Mesenchymal stem cell (in vitro differentiated cells and primary cell): ENCODE measurements at regions not wholly inside any gene's neighbourhood (a gene's known extent, or its start where the extent isn't known, plus 50 kb on each side); places are given as distances from the start of the nearest gene placed in this dataset.

Source experiments
- DNase-seq: peaks from one replicate; pipeline ENCODE4 v3.0.0-alpha.2; 2013
- H2AFZ ChIP-seq: one replicate; pipeline ENCODE4 v1.6.1; 2013; ENCODE audit warnings: low read depth, mild to moderate bottlenecking, control low read depth, inconsistent platforms, low read length, moderate library complexity
- H2AK5ac ChIP-seq: 2 replicates; pipeline ENCODE4 v1.6.1; 2013; ENCODE audit warnings: low read length, moderate library complexity, mild to moderate bottlenecking, inconsistent platforms; ENCODE audit not compliant: severe bottlenecking
- H2BK120ac ChIP-seq: one replicate; pipeline ENCODE4 v1.6.1; 2013; ENCODE audit warnings: low read depth, mild to moderate bottlenecking, inconsistent platforms, low read length, moderate library complexity
- H2BK12ac ChIP-seq, 2 experiments: one replicate each; pipeline ENCODE4 v1.6.1; 2013; ENCODE audit warnings: inconsistent platforms in 2 of 2, low read length in 2 of 2, mild to moderate bottlenecking in 2 of 2, moderate library complexity in 2 of 2, control low read depth in 1 of 2
- H2BK15ac ChIP-seq: one replicate; pipeline ENCODE4 v1.6.1; 2013; ENCODE audit warnings: mild to moderate bottlenecking, low read depth, inconsistent platforms; ENCODE audit not compliant: poor library complexity, severe bottlenecking
- H2BK5ac ChIP-seq: 2 replicates; pipeline ENCODE4 v1.6.1; 2013; ENCODE audit warnings: low read depth, mild to moderate bottlenecking, low read length, control low read depth, inconsistent platforms; ENCODE audit not compliant: poor library complexity, severe bottlenecking
- H3K14ac ChIP-seq, 2 experiments: one replicate each; pipeline ENCODE4 v1.6.1; 2013; ENCODE audit warnings: inconsistent platforms in 2 of 2, low read length in 2 of 2, control low read depth in 1 of 2, mild to moderate bottlenecking in 1 of 2, moderate library complexity in 1 of 2
- H3K18ac ChIP-seq, 2 experiments: one replicate each; pipeline ENCODE4 v1.6.1; 2013; ENCODE audit warnings: inconsistent platforms in 2 of 2, low read length in 2 of 2, control low read depth in 1 of 2, low read depth in 1 of 2, mild to moderate bottlenecking in 1 of 2
- H3K23ac ChIP-seq, 2 experiments: one replicate each; pipeline ENCODE4 v1.6.1; 2013; ENCODE audit warnings: inconsistent platforms in 2 of 2, low read length in 2 of 2, mild to moderate bottlenecking in 2 of 2, moderate library complexity in 2 of 2, control low read depth in 1 of 2
- H3K27ac ChIP-seq: 2 replicates; pipeline ENCODE4 v1.5.1; 2013; ENCODE audit warnings: mild to moderate bottlenecking, moderate library complexity, low read length, control low read depth, inconsistent platforms; ENCODE audit not compliant: poor library complexity, severe bottlenecking
- H3K27me3 ChIP-seq, 2 experiments: 2 replicates each; pipeline versions ENCODE4 v1.6.1 to v1.7.0; 2013; ENCODE audit warnings: low read length in 2 of 2, mild to moderate bottlenecking in 2 of 2, moderate library complexity in 2 of 2, control low read depth in 1 of 2, inconsistent platforms in 1 of 2; ENCODE audit not compliant: control insufficient read depth in 1 of 2, insufficient read depth in 1 of 2
- H3K36me3 ChIP-seq, 2 experiments: 2 replicates each; pipeline versions ENCODE4 v1.6.1 to v1.7.0; 2013; ENCODE audit warnings: low read length in 2 of 2, control low read depth in 1 of 2, inconsistent platforms in 1 of 2, low read depth in 1 of 2, mild to moderate bottlenecking in 1 of 2; ENCODE audit not compliant: insufficient read depth in 2 of 2, control insufficient read depth in 1 of 2
- H3K4ac ChIP-seq, 2 experiments: one replicate each; pipeline ENCODE4 v1.6.1; 2013; ENCODE audit warnings: inconsistent platforms in 2 of 2, low read length in 2 of 2, mild to moderate bottlenecking in 2 of 2, moderate library complexity in 2 of 2, control low read depth in 1 of 2, low read depth in 1 of 2
- H3K4me1 ChIP-seq: 2 replicates; pipeline ENCODE4 v1.6.1; 2013; ENCODE audit warnings: low read depth, low read length, control low read depth; ENCODE audit not compliant: control insufficient read depth, insufficient read depth
- H3K4me2 ChIP-seq: 2 replicates; pipeline ENCODE4 v1.6.1; 2013; ENCODE audit warnings: low read length, mild to moderate bottlenecking, inconsistent platforms; ENCODE audit not compliant: poor library complexity, severe bottlenecking
- H3K4me3 ChIP-seq, 2 experiments: 2 replicates each; pipeline versions ENCODE4 v1.5.1 to v1.7.0; 2013; ENCODE audit warnings: low read length in 2 of 2, mild to moderate bottlenecking in 2 of 2, control low read depth in 1 of 2, low read depth in 1 of 2; ENCODE audit not compliant: insufficient read depth in 1 of 2
- H3K79me1 ChIP-seq: replicated peaks from 2 replicates; pipeline ENCODE4 v1.6.1; 2013; ENCODE audit warnings: mild to moderate bottlenecking, control low read depth, low read length, inconsistent platforms; ENCODE audit not compliant: poor library complexity, severe bottlenecking
- H3K9ac ChIP-seq: 2 replicates; pipeline ENCODE4 v1.7.0; 2013; ENCODE audit warnings: mild to moderate bottlenecking, low read length, moderate library complexity
- H3K9me3 ChIP-seq: 2 replicates; pipeline ENCODE4 v1.7.0; 2013; ENCODE audit warnings: mild to moderate bottlenecking, low read length; ENCODE audit not compliant: control insufficient read depth
- H4K8ac ChIP-seq: one replicate; pipeline ENCODE4 v1.6.1; 2013; ENCODE audit warnings: inconsistent platforms, mild to moderate bottlenecking, low read length, moderate library complexity
- H4K91ac ChIP-seq: one replicate; pipeline ENCODE4 v1.6.1; 2013; ENCODE audit warnings: mild to moderate bottlenecking, low read length, inconsistent platforms
- WGBS: methylation state at CpG from one replicate; pipeline ENCODE4 v1.1.7; 2013; ENCODE audit warnings: mixed read lengths; 5-methylcytosine and 5-hydroxymethylcytosine counted together

DNA sequence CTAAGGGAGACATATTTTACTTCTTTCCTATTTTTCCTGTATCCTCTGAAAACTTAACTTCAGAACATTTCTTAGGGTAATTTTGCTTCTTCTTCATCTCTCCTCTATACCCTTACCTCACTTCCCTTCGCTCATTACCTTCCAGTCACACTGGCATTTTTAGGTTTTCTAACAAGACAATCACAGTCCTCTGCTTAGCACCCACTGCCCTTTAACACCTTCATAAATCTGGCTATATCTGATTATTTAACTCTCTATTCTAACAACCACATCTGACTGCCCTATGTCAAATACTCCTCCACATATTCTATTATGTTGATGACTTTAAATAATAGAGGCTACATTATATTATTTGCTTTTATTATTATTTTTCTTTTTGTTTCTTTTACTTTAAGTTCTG lies 1058.0 kb upstream of the CNTN5 start:
- Histone ChIP-seq H3K27me3 (no peaks in the 10 kb centered on the region), H3K9ac (no peak overlapping the region), H3K27ac (no peak overlapping the region), H3K18ac (no peak overlapping the region), H4K8ac (no peak overlapping the region), H3K4me3 (no peak overlapping the region), H4K91ac (no peak overlapping the region), H3K9me3 (no peaks in the 10 kb centered on the region), H3K4ac (no peak overlapping the region), H2BK15ac (no peak overlapping the region), H3K23ac (no peak overlapping the region), H3K4me2 (no peak overlapping the region), H3K14ac (no peak overlapping the region), H2BK5ac (no peak overlapping the region), H3K4me1 (no peaks in the 10 kb centered on the region), H2AFZ (no peak overlapping the region), H2BK120ac (no peak overlapping the region), H3K79me1 (no peaks in the 10 kb centered on the region), H3K36me3 (no peaks in the 10 kb centered on the region), H2BK12ac (no peak overlapping the region), H2AK5ac (no peak overlapping the region)
- WGBS: 100% methylated on average over 1 of the region's 1 CpG
- DNase-seq: no peak

DNA sequence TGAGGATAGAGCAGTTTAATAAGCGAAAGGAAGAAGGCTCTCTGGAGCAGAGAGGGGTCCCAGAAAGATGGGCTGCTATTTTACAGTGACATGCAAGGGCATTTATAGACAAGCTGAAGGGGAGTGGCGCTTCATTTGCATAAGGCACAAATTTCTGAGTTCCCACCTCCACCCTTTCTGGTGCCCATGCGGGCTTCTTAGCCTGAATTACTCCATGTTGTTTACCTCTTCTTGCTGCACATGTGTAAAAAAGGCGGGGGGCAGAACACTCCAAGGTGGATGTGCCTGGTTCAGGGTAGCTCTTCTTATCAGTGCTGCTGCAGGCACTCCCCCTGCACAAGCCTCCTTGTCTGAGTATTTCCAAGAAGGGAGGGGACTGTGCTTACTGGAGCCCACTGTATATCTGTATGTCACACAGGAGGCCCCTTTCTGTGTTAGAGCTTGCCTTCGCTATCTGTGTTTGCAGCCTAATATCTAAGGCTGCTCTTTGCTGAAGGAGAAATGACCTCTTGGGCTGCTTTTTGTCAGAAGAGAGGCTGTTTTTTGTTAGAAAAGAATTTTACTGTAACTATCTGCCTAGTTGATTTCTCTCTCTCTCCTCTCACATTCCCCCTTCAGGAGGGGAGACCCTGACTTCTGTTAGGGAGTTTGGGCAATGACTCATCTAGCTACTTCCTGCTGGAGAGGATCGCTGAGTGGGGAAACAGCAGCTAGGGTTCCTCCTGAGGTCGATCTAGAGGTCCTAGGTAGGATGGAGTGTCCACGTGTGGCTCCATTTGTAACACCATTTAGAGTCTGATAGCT lies 1057.0 kb upstream of the CNTN5 start:
- Histone ChIP-seq H2AK5ac (no peak overlapping the region), H3K9ac (no peak overlapping the region), H3K9me3 (no peaks in the 10 kb centered on the region), H2BK12ac (peak overlapping the region in 1 of 2 experiments; percentile 63), H3K4me2 (no peak overlapping the region), H2AFZ (peak overlapping the region; percentile 79), H2BK15ac (no peak overlapping the region), H2BK5ac (no peak overlapping the region), H3K27ac (no peak overlapping the region), H3K18ac (peak overlapping the region; percentile 43 to 57), H3K4ac (peak overlapping the region; percentile 2 to 58), H3K79me1 (no peaks in the 10 kb centered on the region), H3K23ac (no peak overlapping the region), H3K4me1 (no peaks in the 10 kb centered on the region), H3K4me3 (no peak overlapping the region), H4K91ac (no peak overlapping the region), H3K27me3 (no peaks in the 10 kb centered on the region), H3K36me3 (no peaks in the 10 kb centered on the region), H3K14ac (no peak overlapping the region), H4K8ac (peak overlapping the region; percentile 71), H2BK120ac (peak overlapping the region; percentile 55)
- peak; percentile 52 for DNase-seq
- WGBS: 71% methylated on average over 8 of the region's 8 CpGs

DNA sequence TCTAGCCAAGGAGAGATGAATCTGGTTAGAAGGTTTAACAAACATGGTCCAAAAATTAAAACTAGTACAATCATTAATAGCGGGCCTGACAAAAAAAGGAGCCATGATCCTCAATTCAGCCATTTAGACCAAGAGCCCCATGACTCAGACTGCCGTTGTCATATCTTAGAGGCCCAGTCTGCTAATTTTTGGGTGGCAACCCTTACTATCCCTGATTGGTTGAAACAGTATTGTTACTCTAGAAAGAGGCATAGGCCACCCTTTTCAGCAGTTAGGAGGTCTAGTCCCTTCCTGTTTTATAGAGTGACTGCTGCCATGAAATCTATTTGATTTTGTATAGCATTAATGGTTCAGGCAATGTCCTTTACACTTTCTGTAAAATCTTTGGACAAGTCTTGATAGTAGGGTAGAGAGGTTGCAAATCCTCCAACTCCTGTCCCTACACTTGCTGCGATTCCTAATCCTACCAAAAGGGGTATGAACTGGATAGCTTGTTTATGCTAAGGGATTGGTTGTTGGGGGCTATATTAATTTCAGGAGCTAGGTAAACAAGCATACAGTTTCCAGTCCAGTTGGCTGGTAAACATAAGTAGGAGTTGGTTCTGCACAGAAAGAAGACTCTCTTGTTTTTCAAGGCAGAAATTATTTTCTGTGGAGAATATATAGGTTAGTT lies 1056.3 kb upstream of the CNTN5 start:
- Histone ChIP-seq H2BK120ac (peak overlapping the region; percentile 55), H3K79me1 (no peaks in the 10 kb centered on the region), H3K14ac (no peak overlapping the region), H2AK5ac (no peak overlapping the region), H3K4me2 (no peak overlapping the region), H3K27ac (no peak overlapping the region), H3K9ac (no peak overlapping the region), H2BK12ac (peak overlapping the region in 1 of 2 experiments; percentile 56), H2BK15ac (no peak overlapping the region), H2BK5ac (no peak overlapping the region), H3K4ac (peak overlapping the region in 1 of 2 experiments; percentile 2), H2AFZ (no peak overlapping the region), H3K4me1 (no peaks in the 10 kb centered on the region), H4K8ac (no peak overlapping the region), H3K36me3 (no peaks in the 10 kb centered on the region), H3K23ac (no peak overlapping the region), H3K27me3 (no peaks in the 10 kb centered on the region), H3K18ac (peak overlapping the region in 1 of 2 experiments; percentile 69), H3K9me3 (no peaks in the 10 kb centered on the region), H3K4me3 (no peak overlapping the region), H4K91ac (no peak overlapping the region)
- 83% methylated on average over 3 of the region's 3 CpGs for WGBS
- DNase-seq: no peak

DNA sequence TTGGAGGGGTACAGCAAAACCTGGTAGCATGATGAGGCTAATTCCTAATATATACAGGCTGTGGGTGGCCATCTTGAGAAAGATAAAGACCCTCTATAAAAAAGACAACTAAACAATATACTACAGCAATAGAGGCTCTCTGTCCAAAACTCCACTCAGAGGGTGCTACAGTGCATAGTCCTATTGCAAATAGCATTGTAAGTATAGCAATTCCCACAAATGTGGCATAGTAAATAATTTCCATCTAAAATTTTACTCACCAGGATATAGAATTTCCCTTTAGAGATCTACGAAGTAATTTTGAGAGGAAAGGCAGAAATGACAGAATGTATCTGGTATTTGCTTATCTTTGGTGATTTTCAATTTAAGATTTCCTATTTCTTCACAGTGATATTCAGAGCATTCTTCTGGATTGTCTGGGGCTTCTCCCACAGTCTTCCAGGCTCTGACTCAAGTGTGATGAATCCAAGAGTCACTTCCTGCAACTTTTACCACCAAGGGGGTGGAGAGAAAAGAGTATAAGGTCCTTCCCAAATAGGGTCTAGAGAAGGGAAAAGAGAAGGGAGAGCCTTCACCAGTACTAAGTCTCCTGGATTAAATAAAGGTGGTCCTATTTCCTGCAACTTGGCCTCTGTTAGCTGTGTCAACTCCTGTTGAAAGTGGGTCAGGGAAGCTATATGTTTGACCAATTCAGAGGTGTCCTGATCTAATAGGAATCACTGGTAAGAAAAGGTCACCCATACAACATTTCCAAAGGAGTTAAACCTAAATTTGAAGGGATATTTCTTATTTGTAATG lies 1054.7 kb upstream of the CNTN5 start:
- peak overlapping the region; percentile 60 for H3K27ac ChIP-seq
- no peak overlapping the region for H2BK12ac ChIP-seq
- peak overlapping the region in 1 of 2 experiments; percentile 41 for H3K4me3 ChIP-seq
- no peaks in the 10 kb centered on the region for H3K79me1 ChIP-seq
- H3K23ac ChIP-seq: no peak overlapping the region
- H3K18ac ChIP-seq: peak overlapping the region in 1 of 2 experiments; percentile 49
- no peak overlapping the region for H2BK15ac ChIP-seq
- no peak overlapping the region for H2BK5ac ChIP-seq
- H4K91ac ChIP-seq: no peak overlapping the region
- H3K14ac ChIP-seq: no peak overlapping the region
- no peaks in the 10 kb centered on the region for H3K27me3 ChIP-seq
- H2AK5ac ChIP-seq: no peak overlapping the region
- H2BK120ac ChIP-seq: no peak overlapping the region
- H3K36me3 ChIP-seq: no peaks in the 10 kb centered on the region
- no CpG with 5 or more reads among the region's 1 CpG for WGBS
- peak overlapping the region; percentile 40 for H3K9ac ChIP-seq
- DNase-seq: peak; percentile 93
- H4K8ac ChIP-seq: no peak overlapping the region
- no peak overlapping the region for H2AFZ ChIP-seq
- no peaks in the 10 kb centered on the region for H3K4me1 ChIP-seq
- no peak overlapping the region for H3K4me2 ChIP-seq
- no peaks in the 10 kb centered on the region for H3K9me3 ChIP-seq
- no peak overlapping the region for H3K4ac ChIP-seq
